ENCODE measurements at regions not wholly inside any gene's neighbourhood (a gene's known extent, or its start where the extent isn't known, plus 50 kb on each side); places are given as distances from the start of the nearest gene placed in this dataset.

DNA sequence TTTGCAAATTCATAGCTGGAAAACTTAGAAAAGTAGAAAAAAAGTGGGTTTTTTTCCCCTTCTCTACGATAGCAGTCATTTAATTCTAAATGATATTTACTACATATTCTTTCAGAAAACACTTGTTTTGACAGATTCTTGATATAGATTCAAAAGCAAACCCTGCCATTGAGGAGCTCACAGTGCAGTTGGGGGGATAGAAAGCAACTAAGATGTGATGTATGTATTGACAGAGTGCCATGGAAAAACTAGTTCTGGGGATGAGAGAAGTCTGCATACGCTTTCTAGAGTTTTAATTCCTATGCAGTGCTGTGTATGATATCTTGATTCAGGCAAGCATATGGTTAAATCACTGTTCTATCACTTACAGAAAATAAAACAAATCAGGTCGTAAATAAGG lies 436.6 kb upstream of the GHITM start:
- TF ChIP-seq, protein P1, sequence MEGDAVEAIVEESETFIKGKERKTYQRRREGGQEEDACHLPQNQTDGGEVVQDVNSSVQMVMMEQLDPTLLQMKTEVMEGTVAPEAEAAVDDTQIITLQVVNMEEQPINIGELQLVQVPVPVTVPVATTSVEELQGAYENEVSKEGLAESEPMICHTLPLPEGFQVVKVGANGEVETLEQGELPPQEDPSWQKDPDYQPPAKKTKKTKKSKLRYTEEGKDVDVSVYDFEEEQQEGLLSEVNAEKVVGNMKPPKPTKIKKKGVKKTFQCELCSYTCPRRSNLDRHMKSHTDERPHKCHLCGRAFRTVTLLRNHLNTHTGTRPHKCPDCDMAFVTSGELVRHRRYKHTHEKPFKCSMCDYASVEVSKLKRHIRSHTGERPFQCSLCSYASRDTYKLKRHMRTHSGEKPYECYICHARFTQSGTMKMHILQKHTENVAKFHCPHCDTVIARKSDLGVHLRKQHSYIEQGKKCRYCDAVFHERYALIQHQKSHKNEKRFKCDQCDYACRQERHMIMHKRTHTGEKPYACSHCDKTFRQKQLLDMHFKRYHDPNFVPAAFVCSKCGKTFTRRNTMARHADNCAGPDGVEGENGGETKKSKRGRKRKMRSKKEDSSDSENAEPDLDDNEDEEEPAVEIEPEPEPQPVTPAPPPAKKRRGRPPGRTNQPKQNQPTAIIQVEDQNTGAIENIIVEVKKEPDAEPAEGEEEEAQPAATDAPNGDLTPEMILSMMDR (IDR thresholded peaks at IDR 0.05; ENCODE audit: low read depth, low read length): no peak
- H3K36me3 ChIP-seq: no peaks in the 10 kb centered on the region
- no peaks in the 10 kb centered on the region for H3K9me3 ChIP-seq (ENCODE audit: severe bottlenecking)
- no peaks in the 10 kb centered on the region for H3K27me3 ChIP-seq (ENCODE audit: insufficient read depth, low read depth, severe bottlenecking)
- no peak for DNase-seq
- H3K27ac ChIP-seq: no peak overlapping the region
- no peak overlapping the region for H3K4me3 ChIP-seq (ENCODE audit: low read depth, low read length)

DNA sequence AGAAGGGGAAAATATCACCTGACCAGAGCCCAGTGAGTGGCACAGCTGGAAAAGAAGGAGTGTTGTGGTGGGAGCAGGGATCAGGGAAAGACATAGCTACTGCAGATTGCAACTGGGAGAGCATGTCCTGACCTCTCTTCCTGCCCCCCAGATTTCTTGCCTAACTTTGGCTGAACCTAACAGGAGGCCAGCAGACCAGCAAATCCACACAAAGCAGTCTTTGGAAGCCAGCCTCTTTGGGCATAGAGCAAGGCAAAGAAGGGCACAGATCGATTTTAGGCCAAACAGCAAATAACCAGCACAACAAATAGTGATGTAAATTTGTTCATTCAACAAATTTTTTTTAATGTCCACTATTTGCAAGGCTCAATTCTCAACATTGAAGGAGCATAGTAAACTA lies 433.2 kb upstream of the GHITM start:
- Histone ChIP-seq H3K27me3 (ENCODE audit: insufficient read depth, low read depth, severe bottlenecking) (no peaks in the 10 kb centered on the region), H3K27ac (peak overlapping the region; percentile 31), H3K9me3 (ENCODE audit: severe bottlenecking) (no peaks in the 10 kb centered on the region), H3K36me3 (no peaks in the 10 kb centered on the region), H3K4me3 (ENCODE audit: low read depth, low read length) (no peak overlapping the region)
- DNase-seq: peak; percentile 15
- TF ChIP-seq, protein P1 (IDR thresholded peaks at IDR 0.05; ENCODE audit: low read depth, low read length): no peak

DNA sequence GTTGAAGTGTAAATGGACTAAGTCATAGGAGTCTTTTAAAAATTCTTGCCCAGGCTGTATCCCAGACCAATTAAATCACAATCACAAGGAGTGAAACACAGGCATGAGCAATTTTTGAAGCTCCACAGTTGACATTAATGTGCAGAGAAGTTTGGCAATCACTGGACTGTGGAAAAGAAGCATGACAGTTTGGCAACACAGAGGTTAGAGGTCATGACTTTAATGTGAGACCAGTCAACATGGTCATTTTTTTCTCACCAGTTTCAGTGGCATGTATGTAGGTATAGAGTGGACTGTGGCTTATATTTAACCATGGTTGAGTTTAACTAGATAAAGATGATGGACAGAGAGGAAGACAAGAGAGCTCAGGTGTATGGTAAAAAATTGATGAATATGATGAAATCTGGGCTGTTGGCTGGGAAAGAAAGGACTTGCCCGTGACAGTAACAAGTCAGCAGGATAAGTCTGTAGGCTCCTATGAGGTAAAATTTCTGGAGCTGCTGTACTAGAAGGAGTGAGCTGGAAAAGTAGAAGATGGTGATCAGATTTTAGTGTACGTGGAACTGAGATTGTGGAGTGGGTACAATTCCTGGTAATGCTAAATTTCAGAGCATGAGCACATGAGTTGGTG lies 432.2 kb upstream of the GHITM start:
- TF ChIP-seq, protein P1 (IDR thresholded peaks at IDR 0.05; ENCODE audit: low read depth, low read length): no peak
- Histone ChIP-seq H3K9me3 (ENCODE audit: severe bottlenecking) (no peaks in the 10 kb centered on the region), H3K27ac (no peak overlapping the region), H3K27me3 (ENCODE audit: insufficient read depth, low read depth, severe bottlenecking) (no peaks in the 10 kb centered on the region), H3K4me3 (ENCODE audit: low read depth, low read length) (no peak overlapping the region), H3K36me3 (no peaks in the 10 kb centered on the region)
- DNase-seq: no peak

DNA sequence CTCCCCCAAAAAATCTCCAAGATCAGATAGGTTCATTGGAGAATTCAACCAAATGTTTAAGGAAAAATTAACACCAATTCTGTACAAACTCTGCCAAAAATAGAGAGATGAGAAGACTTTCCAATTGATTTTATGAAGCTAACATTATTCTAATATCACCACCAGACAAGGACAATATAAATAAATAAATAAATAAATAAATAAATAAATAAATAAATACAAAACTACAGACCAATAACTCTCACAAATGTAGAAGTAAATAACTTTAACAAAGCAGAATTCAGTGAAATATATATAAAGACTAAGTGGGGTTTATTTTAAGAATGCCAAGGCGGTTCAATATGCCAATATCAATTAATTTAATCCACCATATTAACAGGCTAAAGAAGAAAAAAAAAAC lies 425.9 kb upstream of the GHITM start:
- H3K27me3 ChIP-seq (ENCODE audit: insufficient read depth, low read depth, severe bottlenecking): no peaks in the 10 kb centered on the region
- DNase-seq: no peak
- H3K27ac ChIP-seq: no peak overlapping the region
- no peaks in the 10 kb centered on the region for H3K36me3 ChIP-seq
- TF ChIP-seq, protein P1 (IDR thresholded peaks at IDR 0.05; ENCODE audit: low read depth, low read length): no peak
- H3K4me3 ChIP-seq (ENCODE audit: low read depth, low read length): no peak overlapping the region
- no peaks in the 10 kb centered on the region for H3K9me3 ChIP-seq (ENCODE audit: severe bottlenecking)

DNA sequence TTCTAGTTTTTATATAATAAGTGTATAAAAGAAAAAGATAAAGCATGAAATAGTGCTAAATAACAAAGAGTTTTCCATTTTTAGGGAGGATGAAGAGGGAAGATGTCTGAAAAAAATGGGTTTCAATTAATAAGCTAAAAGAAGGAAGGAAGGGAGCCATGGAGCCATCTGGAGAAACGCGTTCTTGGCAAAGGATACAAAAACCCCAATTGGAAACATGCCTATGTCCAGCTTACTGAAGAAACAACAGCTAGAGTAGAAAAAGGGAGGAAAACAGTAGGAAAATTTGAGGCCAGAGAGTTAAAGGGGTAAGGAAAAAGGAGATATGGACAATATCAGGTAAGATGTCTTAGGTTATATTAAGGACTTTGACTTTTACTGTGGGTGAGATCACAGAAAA lies 416.2 kb upstream of the GHITM start:
- Histone ChIP-seq H3K36me3 (no peaks in the 10 kb centered on the region), H3K4me3 (ENCODE audit: low read depth, low read length) (no peak overlapping the region), H3K27me3 (ENCODE audit: insufficient read depth, low read depth, severe bottlenecking) (no peaks in the 10 kb centered on the region), H3K9me3 (ENCODE audit: severe bottlenecking) (no peaks in the 10 kb centered on the region), H3K27ac (no peak overlapping the region)
- no peak for DNase-seq
- TF ChIP-seq, protein P1 (IDR thresholded peaks at IDR 0.05; ENCODE audit: low read depth, low read length): no peak
